Thyroid gland (tissue), 4 donors: ENCODE measurements at regions not wholly inside any gene's neighbourhood (a gene's known extent, or its start where the extent isn't known, plus 50 kb on each side); places are given as distances from the start of the nearest gene placed in this dataset.

Experiments
- CTCF ChIP-seq, 6 experiments: fragments of 200-600 bp in 3 of 6; fragments of 450-650 bp in 3 of 6; sonication (generic) in 3 of 6; IDR thresholded peaks; one replicate each; pipeline ENCODE4 v1.5.1; 2016 to 2019; ENCODE audit warnings: antibody characterized with exemption in 6 of 6, mild to moderate bottlenecking in 2 of 6, inconsistent platforms in 1 of 6, moderate library complexity in 1 of 6
- POLR2A ChIP-seq, 2 donors: fragments of 450-650 bp; IDR thresholded peaks; one replicate each; pipeline ENCODE4 v1.6.1; 2017; ENCODE audit warnings: antibody characterized with exemption in 2 of 2, mild to moderate bottlenecking in 2 of 2, moderate library complexity in 1 of 2

DNA sequence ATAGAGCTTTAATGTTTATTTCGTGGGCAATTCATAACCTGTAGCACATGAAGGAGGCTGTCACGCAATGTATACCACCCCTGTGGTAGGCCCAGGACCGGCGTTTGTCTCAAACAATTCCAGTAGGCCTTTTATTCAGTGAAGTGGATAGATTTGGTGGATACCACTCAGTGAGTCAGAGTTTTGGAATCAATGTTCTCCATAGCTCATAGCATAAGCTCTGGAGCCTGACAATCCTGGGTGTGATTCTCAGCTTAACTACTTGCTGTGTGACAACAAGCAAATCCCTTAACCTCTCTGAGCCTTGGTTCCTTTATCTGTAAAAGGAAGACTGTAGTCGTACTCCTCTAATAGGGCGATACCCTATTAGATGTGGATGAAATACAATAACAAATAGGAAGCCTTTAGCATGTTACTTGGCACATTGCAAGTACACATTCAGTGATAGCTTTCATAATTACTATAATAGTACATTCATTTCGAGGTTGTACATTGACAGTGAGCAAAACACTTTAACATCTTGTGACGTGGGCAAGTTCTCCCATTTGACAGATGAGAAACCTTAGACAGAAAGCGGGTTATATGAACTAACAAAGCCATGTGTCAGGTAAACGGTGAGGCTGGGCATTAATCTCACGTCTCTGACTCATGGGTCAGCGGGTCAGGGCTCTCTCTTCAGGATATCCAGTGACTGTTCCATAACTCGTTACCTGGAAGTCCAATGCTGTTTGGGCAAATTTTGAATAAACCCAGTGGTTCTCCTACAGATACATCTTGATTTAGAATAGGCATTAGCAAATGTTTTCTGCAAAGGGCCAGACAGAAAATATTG, 130.8 kb downstream of the C9orf152 start:
- TF ChIP-seq CTCF (IDR thresholded peaks at IDR 0.05) (no peak), POLR2A (IDR thresholded peaks at IDR 0.05) (no peak)
